H1 (cell line): ENCODE measurements at regions not wholly inside any gene's neighbourhood (a gene's known extent, or its start where the extent isn't known, plus 50 kb on each side); places are given as distances from the start of the nearest gene placed in this dataset.

Experiments used
- CTCF ChIA-PET: fragments of 300-600 bp; sonication (Branson Sonifier 250); formaldehyde crosslinking; loops from one replicate; lab custom pipeline; 2021; ENCODE audit not compliant: partially characterized antibody; lab: Charles Lee
- POLR2A ChIA-PET: fragments of 300-600 bp; sonication (Branson Sonifier 250); formaldehyde crosslinking; loops from one replicate; lab custom pipeline; 2021; ENCODE audit warnings: inconsistent platforms; ENCODE audit not compliant: partially characterized antibody; lab: Charles Lee
- DNase-seq, 2 experiments: peaks; one replicate each; pipeline versions ENCODE4 v3.0.0 to v3.0.0-alpha.2; 2010 to 2022; ENCODE audit warnings: low spot score in 2 of 2, low read depth in 1 of 2, mixed read lengths in 1 of 2
- FAIRE-seq: peaks from 2 replicates; lab custom pipeline; 2011; peaks lifted over from hg19 to GRCh38; lab: Jason Lieb, UNC
- H2AFZ ChIP-seq: 2 replicates; pipeline ENCODE4 v1.8.1; 2012; ENCODE audit warnings: low read length, inconsistent platforms
- H2AK5ac ChIP-seq: 2 replicates; pipeline ENCODE4 v1.6.1; 2013; ENCODE audit warnings: low read depth, low read length
- H2BK120ac ChIP-seq: replicated peaks from 2 replicates; pipeline ENCODE3; 2013; ENCODE audit warnings: low read depth, low read length, inconsistent platforms
- H2BK12ac ChIP-seq: 2 replicates; pipeline ENCODE4 v1.6.1; 2013; ENCODE audit warnings: low read depth, low read length
- H2BK15ac ChIP-seq: 2 replicates; pipeline ENCODE4 v1.6.1; 2013; ENCODE audit warnings: low read length
- H2BK20ac ChIP-seq: 2 replicates; pipeline ENCODE4 v1.6.1; 2013; ENCODE audit warnings: low read length
- H2BK5ac ChIP-seq: 2 replicates; pipeline ENCODE4 v1.6.1; 2013; ENCODE audit warnings: low read depth, low read length
- H3K14ac ChIP-seq: 2 replicates; pipeline ENCODE4 v1.6.1; 2013; ENCODE audit warnings: inconsistent platforms; ENCODE audit not compliant: insufficient read length
- H3K18ac ChIP-seq: 2 replicates; pipeline ENCODE4 v1.6.1; 2013; ENCODE audit warnings: low read length; ENCODE audit errors: extremely low read depth
- H3K23ac ChIP-seq: 2 replicates; pipeline ENCODE4 v1.6.1; 2013; ENCODE audit warnings: inconsistent platforms; ENCODE audit not compliant: insufficient read length
- H3K23me2 ChIP-seq: 2 replicates; pipeline ENCODE4 v1.6.1; 2013; ENCODE audit warnings: low read depth, low read length
- H3K27ac ChIP-seq: 2 replicates; pipeline ENCODE4 v1.6.1; 2011; ENCODE audit warnings: low read depth, low read length, inconsistent platforms
- H3K27me3 ChIP-seq, 4 experiments: replicated peaks in 1 of 4; 1 replicate in 1 of 4; 2 replicates in 3 of 4; pipeline versions ENCODE4 v1.6.1 to v1.8.1; 2011 to 2013; ENCODE audit warnings: low read length in 3 of 4, mild to moderate bottlenecking in 3 of 4, inconsistent platforms in 2 of 4, mixed read lengths in 2 of 4, moderate library complexity in 1 of 4; ENCODE audit not compliant: control insufficient read depth in 3 of 4, insufficient read depth in 3 of 4; ENCODE audit errors: extremely low read depth in 1 of 4
- H3K36me3 ChIP-seq, 4 experiments: 2 replicates each; pipeline versions ENCODE4 v1.6.1 to v1.8.1; 2011 to 2013; ENCODE audit warnings: mild to moderate bottlenecking in 4 of 4, low read length in 3 of 4, moderate library complexity in 2 of 4, control low read depth in 1 of 4, inconsistent platforms in 1 of 4; ENCODE audit not compliant: insufficient read depth in 4 of 4, control insufficient read depth in 2 of 4
- H3K4ac ChIP-seq: replicated peaks from 2 replicates; pipeline ENCODE3; 2013; ENCODE audit warnings: low read length, low read depth, mixed read lengths, inconsistent platforms; ENCODE audit not compliant: insufficient read length
- H3K4me1 ChIP-seq, 4 experiments: replicated peaks in 1 of 4; 1 replicate in 1 of 4; 2 replicates in 3 of 4; pipeline versions ENCODE4 v1.6.1 to v1.8.1; 2011 to 2013; ENCODE audit warnings: low read length in 3 of 4, inconsistent platforms in 2 of 4, mixed read lengths in 1 of 4; ENCODE audit not compliant: insufficient read depth in 4 of 4, control insufficient read depth in 3 of 4
- H3K4me2 ChIP-seq, 2 experiments: 2 replicates each; pipeline versions ENCODE4 v1.6.1 to v1.8.1; 2011 to 2013; ENCODE audit warnings: low read depth in 2 of 2, low read length in 2 of 2, control low read depth in 1 of 2, inconsistent platforms in 1 of 2, mild to moderate bottlenecking in 1 of 2; ENCODE audit not compliant: insufficient read depth in 1 of 2
- H3K4me3 ChIP-seq, 4 experiments: fragments of 200-600, 300-600 bp in 1 of 4; sonication (generic), shearing (Covaris generic), sonication (Bioruptor Twin) in 1 of 4; 2 replicates each; pipeline versions ENCODE4 v1.5.1 to v1.8.1; 2011 to 2016; ENCODE audit warnings: low read length in 4 of 4, low read depth in 3 of 4, control low read depth in 2 of 4, inconsistent platforms in 2 of 4, mild to moderate bottlenecking in 2 of 4, mixed read lengths in 1 of 4, moderate library complexity in 1 of 4; ENCODE audit not compliant: insufficient read depth in 2 of 4; ENCODE audit errors: extremely low read depth in 1 of 4
- H3K56ac ChIP-seq: replicated peaks from 2 replicates; pipeline ENCODE3; 2013; ENCODE audit warnings: low read depth, mild to moderate bottlenecking, mixed read lengths, low read length, inconsistent platforms; ENCODE audit not compliant: insufficient read length
- H3K79me1 ChIP-seq: 2 replicates; pipeline ENCODE4 v1.6.1; 2013; ENCODE audit warnings: low read depth, low read length, control low read depth
- H3K79me2 ChIP-seq, 2 experiments: 2 replicates each; pipeline versions ENCODE4 v1.6.1 to v1.8.1; 2012 to 2013; ENCODE audit warnings: low read length in 2 of 2, mild to moderate bottlenecking in 2 of 2, inconsistent platforms in 1 of 2; ENCODE audit not compliant: insufficient read depth in 2 of 2, control insufficient read depth in 1 of 2
- H3K9ac ChIP-seq, 4 experiments: replicated peaks in 1 of 4; 1 replicate in 1 of 4; 2 replicates in 3 of 4; pipeline versions ENCODE4 v1.6.1 to v1.8.1; 2011 to 2013; ENCODE audit warnings: low read depth in 3 of 4, low read length in 3 of 4, control low read depth in 2 of 4, mild to moderate bottlenecking in 2 of 4, moderate library complexity in 2 of 4, inconsistent platforms in 1 of 4; ENCODE audit errors: extremely low read depth in 1 of 4
- H3K9me3 ChIP-seq, 2 experiments: 2 replicates each; pipeline versions ENCODE4 v1.6.1 to v1.8.1; 2012 to 2013; ENCODE audit warnings: mild to moderate bottlenecking in 2 of 2, moderate library complexity in 2 of 2, control low read depth in 1 of 2, inconsistent platforms in 1 of 2, low read depth in 1 of 2, low read length in 1 of 2, mixed read lengths in 1 of 2; ENCODE audit not compliant: insufficient read depth in 2 of 2
- H4K20me1 ChIP-seq, 2 experiments: replicated peaks in 1 of 2; 2 replicates each; pipeline versions ENCODE3 to v1.8.1; 2011 to 2013; ENCODE audit warnings: inconsistent platforms in 2 of 2, low read length in 2 of 2, mild to moderate bottlenecking in 1 of 2; ENCODE audit not compliant: insufficient read depth in 2 of 2, control insufficient read depth in 1 of 2
- H4K5ac ChIP-seq: 2 replicates; pipeline ENCODE4 v1.6.1; 2013; ENCODE audit warnings: low read length, low read depth, mixed read lengths, inconsistent platforms; ENCODE audit not compliant: insufficient read length
- H4K8ac ChIP-seq: 2 replicates; pipeline ENCODE4 v1.8.0; 2013; ENCODE audit warnings: mild to moderate bottlenecking, moderate library complexity, low read length, inconsistent platforms; ENCODE audit not compliant: insufficient read depth; ENCODE audit errors: extremely low read depth
- H4K91ac ChIP-seq: replicated peaks from 2 replicates; pipeline ENCODE3; 2013; ENCODE audit warnings: low read length, mixed read lengths, inconsistent platforms; ENCODE audit not compliant: insufficient read length
- ATF3 ChIP-seq: IDR thresholded peaks from 2 replicates; pipeline ENCODE4 v1.6.1; 2011; ENCODE audit warnings: low read depth, mild to moderate bottlenecking, low read length; ENCODE audit not compliant: insufficient read depth
- CBX5 ChIP-seq: fragments of 300-800, 300-1000 bp; sonication (generic); IDR thresholded peaks from 2 replicates; pipeline ENCODE4 v1.7.1; 2016; ENCODE audit warnings: antibody characterized with exemption, low read length, low read depth
- CBX8 ChIP-seq: fragments of 300-800, 300-1000 bp; sonication (generic); IDR thresholded peaks from 2 replicates; pipeline ENCODE4 v1.7.1; 2016; ENCODE audit warnings: low read depth, low read length, borderline replicate concordance
- GABPA ChIP-seq: IDR thresholded peaks from 2 replicates; pipeline ENCODE4 v1.6.1; 2011; ENCODE audit warnings: mild to moderate bottlenecking, low read length, moderate library complexity, borderline replicate concordance; ENCODE audit not compliant: insufficient read depth
- NRF1 ChIP-seq: IDR thresholded peaks from 2 replicates; pipeline ENCODE4 v1.6.1; 2011; ENCODE audit warnings: mild to moderate bottlenecking, low read depth, low read length, improper control_type of control experiment
- POU5F1 ChIP-seq: IDR thresholded peaks from 2 replicates; pipeline ENCODE4 v1.6.1; 2011; ENCODE audit warnings: low read depth, mild to moderate bottlenecking, low read length, moderate library complexity
- RAD21 ChIP-seq, 2 experiments: IDR thresholded peaks in 1 of 2; conservative IDR thresholded peaks in 1 of 2; 2 replicates each; pipeline ENCODE4 v1.6.1; 2011; ENCODE audit warnings: low read depth in 2 of 2, low read length in 2 of 2, improper control_type of control experiment in 1 of 2, inconsistent platforms in 1 of 2, mild to moderate bottlenecking in 1 of 2, moderate library complexity in 1 of 2
- RNF2 ChIP-seq: fragments of 200-900, 300-1000 bp; sonication (generic); IDR thresholded peaks from 2 replicates; pipeline ENCODE4 v1.7.1; 2016; ENCODE audit warnings: borderline replicate concordance, low read depth, mild to moderate bottlenecking, antibody characterized with exemption, low read length; ENCODE audit not compliant: poor library complexity, severe bottlenecking; ENCODE audit errors: missing control alignments
- SP2 ChIP-seq: IDR thresholded peaks from 2 replicates; pipeline ENCODE4 v1.6.1; 2012; ENCODE audit warnings: mild to moderate bottlenecking, low read length, inconsistent platforms
- TEAD4 ChIP-seq: IDR thresholded peaks from 2 replicates; pipeline ENCODE4 v1.6.1; 2012; ENCODE audit warnings: low read depth, low read length, inconsistent platforms, mixed read lengths
- USF2 ChIP-seq: IDR thresholded peaks from 2 replicates; pipeline ENCODE4 v1.6.1; 2011; ENCODE audit warnings: low read length, improper control_type of control experiment
- WGBS, 2 experiments: shearing (Covaris generic) in 1 of 2; methylation state at CpG; one replicate each; pipeline versions ENCODE4 v1.1.6 to v1.1.7; 2013 to 2015; ENCODE audit warnings: low lambda C conversion rate in 2 of 2, mixed read lengths in 2 of 2, inconsistent platforms in 1 of 2, low coverage in 1 of 2, missing lambda C conversion rate in 1 of 2; ENCODE audit not compliant: insufficient replicate concordance in 2 of 2, insufficient coverage in 1 of 2, insufficient read length in 1 of 2; ENCODE audit errors: extremely low coverage in 1 of 2, missing lambda C conversion rate in 1 of 2; 5-methylcytosine and 5-hydroxymethylcytosine counted together

- no peak overlapping the region for H2AK5ac ChIP-seq
- no peak for FAIRE-seq
- H3K79me2 ChIP-seq = no peaks in the 10 kb centered on the region
- H3K4me1 ChIP-seq = 0 out of 7 replicates have a peak, but pooled peaks cover 0 to 2% (median 0%) of the 10 kb centered on the region in 4 experiments
- H2BK15ac ChIP-seq = no peak overlapping the region
- no peak overlapping the region for H2BK120ac ChIP-seq
- no peak overlapping the region for H2AFZ ChIP-seq
- H3K23ac ChIP-seq = no peak overlapping the region
- DNase-seq = no peak
- H3K9ac ChIP-seq = no peak overlapping the region
- 84% methylated on average over 3 of the region's 3 CpGs; no CpG with 5 or more reads in 1 of the 2 experiments for WGBS, 2 experiments
- H3K4me2 ChIP-seq = no peak overlapping the region
- ChIA-PET CTCF (interaction anchor here (1.2 kb wide), 1 partner anchor 13 kb away, joined by 3 read pairs; no protein-coding TSS in a partner anchor), POLR2A (no interaction called here)
- no peaks in the 10 kb centered on the region for H3K79me1 ChIP-seq
- H3K4me3 ChIP-seq = no peak overlapping the region
- no peak overlapping the region for H4K91ac ChIP-seq
- no peaks in the 10 kb centered on the region for H3K23me2 ChIP-seq
- H3K27me3 ChIP-seq = no peaks in the 10 kb centered on the region
- H3K56ac ChIP-seq = no peak overlapping the region
- H3K4ac ChIP-seq = no peak overlapping the region
- H4K5ac ChIP-seq = no peak overlapping the region
- H2BK12ac ChIP-seq = no peak overlapping the region
- H2BK5ac ChIP-seq = no peak overlapping the region
- H4K8ac ChIP-seq = no peak overlapping the region
- H3K36me3 ChIP-seq = no peaks in the 10 kb centered on the region
- H3K27ac ChIP-seq = no peak overlapping the region
- H4K20me1 ChIP-seq = no peaks in the 10 kb centered on the region
- peaks cover 12 to 21% of the 10 kb centered on the region in 2 experiments for H3K9me3 ChIP-seq
- no peak overlapping the region for H3K14ac ChIP-seq
- H3K18ac ChIP-seq = no peak overlapping the region
- H2BK20ac ChIP-seq = no peak overlapping the region
- TF ChIP-seq NRF1 (no peak), POU5F1 (no peak), GABPA (no peak), TEAD4 (no peak), ATF3 (no peak), CBX5 (no peak), USF2 (no peak), SP2 (no peak), RAD21 (IDR thresholded peaks at IDR 0.05 in 1 of 2, conservative IDR thresholded peaks at IDR 0.05 in 1 of 2; ENCODE audit: low read depth in 2 of 2, low read length in 2 of 2) (no peak), RNF2 (no peak), CBX8 (no peak)
Measured at GRCh38 chr1:177772386-177772960, 197.4 kb downstream of the SEC16B start.
